GM21367 (cell line): ENCODE measurements at regions not wholly inside any gene's neighbourhood (a gene's known extent, or its start where the extent isn't known, plus 50 kb on each side); places are given as distances from the start of the nearest gene placed in this dataset.
A peak's percentile ranks its signal among the peaks of the same experiment; 100 is the strongest.

Experiments used
- ATAC-seq: cut with Tn5 transposase; IDR thresholded peaks from one replicate; pipeline ENCODE4 v1.9.1; 2021; ENCODE audit not compliant: unreplicated experiment

DNA sequence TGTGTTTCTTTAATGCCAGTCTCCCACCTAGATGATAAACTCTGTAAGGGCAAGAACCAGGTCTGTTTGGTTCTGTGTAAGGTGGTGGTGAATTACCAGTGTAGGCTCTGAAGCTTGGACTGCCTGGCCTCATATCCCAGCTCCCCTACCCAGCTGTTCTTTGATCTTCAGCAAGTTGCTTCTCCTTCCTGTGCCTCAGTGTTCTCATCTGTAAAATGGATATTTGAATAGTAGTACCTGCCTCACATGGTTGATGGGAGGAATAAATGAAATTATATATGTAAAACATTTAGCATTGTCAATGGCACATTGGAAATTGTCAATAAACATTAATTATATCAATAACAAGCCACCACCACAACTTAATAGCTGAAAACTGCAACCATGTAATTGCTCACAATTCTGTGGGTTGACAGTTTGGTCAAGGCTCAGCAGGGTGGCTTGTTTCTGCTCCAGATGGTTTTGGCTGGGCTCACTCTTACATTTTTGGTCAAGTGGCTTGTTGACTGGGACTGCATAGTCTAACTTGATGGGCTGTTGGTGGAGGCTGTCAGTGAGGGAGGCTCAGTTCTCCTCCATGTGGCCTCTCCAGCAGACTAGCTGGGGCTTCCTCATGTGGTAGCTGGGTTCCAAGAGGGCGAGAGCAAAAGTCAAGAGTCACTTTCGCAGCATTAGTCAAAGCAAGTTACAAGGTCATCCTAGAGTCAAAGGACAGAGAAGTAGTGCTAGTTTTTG lies 84.5 kb upstream of the DUSP5 start:
- no peak for ATAC-seq

- ATAC-seq = peak; percentile 3
These were observed 83.7 kb upstream of the DUSP5 start for GRCh38 chr10:110413903-110414547.

DNA sequence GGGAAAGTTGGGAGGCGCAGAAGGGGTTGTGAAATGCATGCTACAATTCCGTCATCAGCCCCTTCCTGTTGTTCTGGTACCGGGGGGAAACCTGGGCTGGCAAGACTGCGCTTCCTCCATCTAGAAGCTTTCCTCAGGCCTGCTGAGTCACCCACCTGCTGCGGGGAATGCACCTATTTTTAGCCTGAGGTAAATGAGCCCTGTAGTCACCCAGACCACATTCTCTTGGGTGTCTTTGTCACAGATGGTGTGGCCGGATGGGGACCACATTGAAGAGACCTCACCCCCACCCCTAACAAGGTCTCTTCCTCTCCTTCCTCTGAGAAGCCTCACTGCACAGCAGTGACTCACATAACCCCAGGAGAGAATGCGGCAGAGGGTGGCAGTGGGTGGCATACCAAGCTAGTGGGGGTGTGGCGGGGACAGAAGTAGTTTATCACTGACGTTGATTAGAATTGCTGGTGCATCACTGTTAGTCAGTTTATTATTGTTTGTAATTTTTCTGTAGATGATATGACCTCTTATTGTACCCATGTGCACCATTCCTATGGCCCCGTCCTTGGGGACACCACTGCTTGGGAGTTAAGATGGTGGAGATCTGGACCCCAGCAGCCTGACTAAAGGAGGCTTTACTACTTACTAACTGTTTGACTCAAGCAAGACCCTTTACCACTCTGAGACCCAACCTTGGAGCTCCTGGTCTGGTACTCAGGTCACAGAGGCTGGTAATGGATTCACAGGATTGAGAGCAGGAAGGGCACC lies 83.0 kb upstream of the DUSP5 start:
- peak; percentile 82 for ATAC-seq

DNA sequence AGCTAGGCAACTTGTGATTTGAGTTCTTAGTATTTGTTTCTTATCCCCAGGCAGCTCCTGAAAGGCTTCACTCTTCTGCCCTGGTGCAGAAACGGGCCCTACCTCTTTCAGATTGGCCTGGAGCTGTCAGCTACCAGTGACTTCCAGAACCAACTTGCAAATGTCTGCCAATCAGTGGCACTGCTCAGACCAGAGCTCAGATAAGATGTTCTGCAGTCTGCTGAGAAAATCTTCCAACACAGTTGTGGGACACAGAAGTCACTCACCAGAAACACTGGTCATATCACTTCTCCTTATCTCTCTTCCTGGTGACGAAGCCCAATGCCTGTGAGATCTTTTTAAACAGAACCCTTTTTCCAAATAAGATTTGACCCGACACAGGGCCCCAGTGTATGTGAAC lies 81.9 kb upstream of the DUSP5 start:
- ATAC-seq = no peak

- no peak for ATAC-seq
These were observed 80.7 kb upstream of the DUSP5 start for GRCh38 chr10:110416776-110417711.

DNA sequence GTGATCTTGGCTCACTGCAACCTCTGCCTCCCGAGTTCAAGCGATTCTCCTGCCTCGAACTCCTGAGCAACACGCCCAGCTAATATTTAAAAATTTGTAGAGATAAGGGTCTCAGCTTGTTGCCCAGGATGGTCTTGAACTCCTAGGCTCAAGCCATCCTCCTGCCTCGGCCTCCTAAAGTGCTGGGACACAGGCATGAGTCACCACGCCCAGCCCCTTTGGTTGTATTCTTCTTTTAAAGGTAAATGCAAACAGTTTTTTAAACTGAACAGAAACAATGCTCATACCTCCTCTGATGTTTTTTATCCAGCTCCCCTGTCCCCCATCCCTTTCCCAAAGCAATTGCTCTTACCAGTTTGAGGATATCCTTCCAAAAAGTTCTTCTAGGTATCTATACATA lies 79.5 kb upstream of the DUSP5 start:
- no peak for ATAC-seq

DNA sequence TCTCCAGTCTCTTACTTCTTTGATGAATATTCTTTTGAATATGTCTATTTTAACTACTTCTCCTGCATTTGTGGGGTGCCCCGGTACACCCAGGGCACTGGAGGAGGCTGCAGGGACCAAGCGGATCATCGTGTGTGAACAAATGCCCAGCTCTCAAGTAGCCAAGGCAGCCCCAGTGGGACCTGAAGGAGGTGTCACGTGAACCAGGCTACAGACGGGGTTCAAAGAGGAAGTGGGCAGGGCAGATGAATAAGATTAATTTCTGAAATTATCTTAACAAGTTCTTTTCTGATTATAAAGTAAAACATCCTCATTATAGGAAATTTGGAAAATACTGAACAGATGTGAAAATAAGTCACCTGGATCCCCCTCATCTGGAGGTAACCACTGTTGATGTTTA lies 78.4 kb upstream of the DUSP5 start:
- no peak for ATAC-seq

- no peak for ATAC-seq
These were observed 77.1 kb upstream of the DUSP5 start for GRCh38 chr10:110420401-110421193.

- ATAC-seq = no peak
These were observed 76.1 kb upstream of the DUSP5 start for GRCh38 chr10:110421512-110422138.

DNA sequence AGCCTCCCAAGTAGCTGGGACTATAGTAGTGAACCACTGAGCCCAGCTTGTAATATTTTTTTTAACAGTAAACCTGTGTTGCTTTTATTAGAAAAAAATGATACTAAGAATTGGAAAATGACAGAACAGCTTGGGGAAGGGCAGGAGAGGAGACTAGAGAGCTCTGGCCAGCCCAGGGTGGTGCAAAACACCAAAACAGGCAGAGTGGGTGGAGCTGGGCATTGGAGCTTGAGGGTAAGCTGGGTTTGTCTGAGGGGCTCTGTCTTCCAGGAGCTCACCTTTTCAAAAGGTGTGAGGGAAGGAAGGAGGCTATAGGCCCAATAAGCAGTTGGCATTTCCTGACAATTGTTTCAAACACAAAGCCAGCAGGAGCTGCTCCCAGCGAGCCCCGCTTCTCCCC lies 75.2 kb upstream of the DUSP5 start:
- no peak for ATAC-seq

- no peak for ATAC-seq
These were observed 74.1 kb upstream of the DUSP5 start for GRCh38 chr10:110423650-110424049.

- peak; percentile 69 for ATAC-seq
These were observed 71.9 kb upstream of the DUSP5 start for GRCh38 chr10:110425684-110426293.

DNA sequence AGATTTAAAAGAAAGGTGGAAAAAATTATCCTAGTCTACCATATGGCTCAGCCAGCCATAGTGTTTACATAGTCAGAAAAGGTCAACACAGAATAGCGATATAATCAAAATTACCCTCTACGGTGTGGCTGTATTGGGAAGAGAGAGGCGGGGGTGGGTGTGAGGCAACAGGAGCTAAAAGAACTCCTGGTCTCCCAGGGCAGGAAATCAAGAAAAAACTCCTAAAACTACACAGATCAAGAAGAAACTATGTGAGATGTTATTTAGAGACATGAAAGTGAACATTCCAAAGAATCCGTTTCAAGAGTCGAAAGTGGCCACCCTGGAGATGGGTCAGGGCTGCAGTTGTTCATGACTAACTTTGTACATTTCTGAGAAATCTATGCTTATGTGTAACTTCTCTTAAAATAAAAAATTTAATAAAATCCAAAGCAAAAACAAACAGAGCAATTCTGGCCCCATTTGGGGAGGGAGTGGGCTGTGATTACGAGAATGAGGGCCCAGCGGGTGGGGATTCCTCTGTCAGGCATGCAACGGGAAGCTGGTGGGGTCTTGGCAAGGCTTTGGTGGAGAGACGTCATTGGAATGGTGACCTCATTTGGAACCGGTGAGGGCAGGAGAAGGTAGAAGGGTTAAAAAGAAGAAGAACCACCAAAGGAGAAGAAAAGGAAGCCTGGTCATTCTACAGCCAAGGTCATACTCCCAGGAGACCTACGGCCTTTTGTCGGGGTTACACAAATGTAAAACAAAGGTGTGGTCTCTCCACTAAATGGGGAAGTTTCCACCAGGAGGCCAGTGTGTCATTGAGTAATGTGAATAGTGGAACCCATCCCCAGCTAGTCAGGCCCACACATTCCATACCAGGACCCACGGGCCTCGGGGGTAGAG lies 71.2 kb upstream of the DUSP5 start:
- no peak for ATAC-seq

- ATAC-seq = no peak
These were observed 68.4 kb upstream of the DUSP5 start for GRCh38 chr10:110429301-110429700.

- no peak for ATAC-seq
These were observed 67.1 kb upstream of the DUSP5 start for GRCh38 chr10:110430340-110431273.

DNA sequence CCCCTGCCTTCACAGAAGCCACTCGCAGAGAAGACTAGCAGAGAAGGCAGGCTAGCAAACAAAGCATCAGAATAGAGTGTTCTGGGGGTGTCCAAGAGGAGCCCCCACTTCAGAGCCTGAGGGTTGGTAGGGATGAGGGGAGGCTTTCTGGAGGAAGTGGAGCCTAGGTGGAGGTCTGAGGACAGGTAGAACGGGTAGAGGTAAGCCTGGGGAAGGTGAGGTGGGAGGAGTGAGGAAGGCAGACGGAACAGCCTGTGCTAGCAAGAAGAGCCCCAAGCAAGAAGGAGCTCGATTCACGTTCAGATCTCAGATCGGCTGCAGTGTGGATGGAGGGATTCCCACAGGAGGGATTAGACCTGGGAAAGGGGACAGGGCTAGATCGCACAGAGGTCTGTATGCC lies 66.0 kb upstream of the DUSP5 start:
- no peak for ATAC-seq

DNA sequence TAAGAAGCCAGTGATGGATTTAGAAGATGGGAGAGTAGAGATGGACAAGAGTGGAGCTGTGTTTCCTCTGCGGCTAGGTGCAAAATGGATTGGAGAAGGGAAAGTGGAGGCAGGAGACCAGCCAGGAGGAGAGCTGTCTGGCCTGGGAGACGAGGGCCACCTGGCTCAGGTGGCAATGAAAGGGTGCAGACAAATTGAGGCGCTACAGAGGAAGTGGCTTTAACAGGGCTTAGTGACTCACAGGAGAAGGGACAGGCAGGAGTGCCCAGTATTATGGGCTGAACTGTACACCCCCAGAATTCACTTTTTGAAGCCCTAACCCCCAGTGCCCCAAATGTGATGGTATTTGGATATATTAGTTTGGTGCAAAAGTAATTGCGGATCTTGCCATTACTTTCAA lies 65.6 kb upstream of the DUSP5 start:
- ATAC-seq = no peak
